Skeletal muscle satellite cell (primary cell): ENCODE measurements at regions not wholly inside any gene's neighbourhood (a gene's known extent, or its start where the extent isn't known, plus 50 kb on each side); places are given as distances from the start of the nearest gene placed in this dataset.

ENCODE experiments used
- H3K27me3 ChIP-seq: 2 replicates; pipeline ENCODE4 v1.7.0; 2013; ENCODE audit warnings: low read length; ENCODE audit not compliant: control insufficient read depth, insufficient read depth
- H3K36me3 ChIP-seq: 2 replicates; pipeline ENCODE4 v1.7.0; 2013; ENCODE audit warnings: mild to moderate bottlenecking, control low read depth, low read length; ENCODE audit not compliant: insufficient read depth
- H3K4me1 ChIP-seq: 2 replicates; pipeline ENCODE4 v1.7.0; 2013; ENCODE audit warnings: low read length; ENCODE audit not compliant: control insufficient read depth, insufficient read depth
- H3K4me2 ChIP-seq: 2 replicates; pipeline ENCODE4 v1.7.0; 2013; ENCODE audit warnings: mild to moderate bottlenecking, low read length
- H3K4me3 ChIP-seq: 2 replicates; pipeline ENCODE4 v1.7.0; 2013; ENCODE audit warnings: low read length
- H3K9ac ChIP-seq: 2 replicates; pipeline ENCODE4 v1.7.0; 2013; ENCODE audit warnings: mild to moderate bottlenecking, low read depth, low read length, moderate library complexity
- H3K9me3 ChIP-seq: replicated peaks from 2 replicates; pipeline ENCODE4 v1.7.0; 2013; ENCODE audit warnings: mild to moderate bottlenecking, control low read depth, low read length

DNA sequence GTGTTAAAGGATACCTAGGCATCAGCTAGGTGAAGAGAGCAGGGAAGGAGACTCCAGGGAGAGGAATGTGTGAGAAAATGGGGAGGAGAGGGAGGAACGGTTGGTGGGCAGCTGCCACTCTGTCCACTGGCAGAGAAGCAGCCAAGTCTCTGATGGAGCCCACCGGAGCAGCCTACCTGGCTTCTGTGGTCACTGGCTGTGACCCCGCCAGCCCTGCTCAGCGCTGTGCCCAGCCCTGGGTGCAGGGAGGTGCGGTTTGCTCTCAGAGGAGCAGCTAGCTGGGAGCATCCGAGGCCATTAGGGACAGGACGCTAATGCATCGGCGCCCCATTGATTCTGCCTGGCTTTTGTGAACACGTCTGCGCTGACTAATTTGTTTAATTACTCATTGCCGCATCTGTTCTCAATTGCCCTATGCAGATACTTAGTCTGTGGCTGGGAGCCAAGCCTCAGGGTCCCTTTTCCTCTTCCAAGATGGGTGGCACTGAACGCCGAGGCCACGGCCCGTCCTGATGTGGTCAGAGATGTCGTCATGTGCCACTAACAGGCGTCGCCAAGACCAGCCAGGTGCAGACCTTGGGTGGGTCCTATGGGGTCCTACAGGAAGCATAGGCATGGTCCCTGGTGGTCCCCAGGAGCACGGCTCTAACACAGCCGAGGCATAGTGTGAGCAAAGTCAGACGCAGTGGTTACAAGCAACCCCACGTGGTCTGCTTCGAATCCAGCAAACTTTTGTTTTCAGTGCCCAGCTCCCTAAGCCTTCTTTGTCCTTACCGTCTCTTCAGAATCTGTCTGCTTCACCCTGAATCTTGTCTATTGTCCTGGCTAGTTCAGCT, 82.0 kb downstream of the RRM2 start:
- no peaks in the 10 kb centered on the region for H3K9me3 ChIP-seq
- no peak overlapping the region for H3K4me2 ChIP-seq
- no peak overlapping the region for H3K4me3 ChIP-seq
- no peaks in the 10 kb centered on the region for H3K36me3 ChIP-seq
- H3K9ac ChIP-seq = no peak overlapping the region
- H3K4me1 ChIP-seq = peaks cover 13% of the 10 kb centered on the region
- H3K27me3 ChIP-seq = no peaks in the 10 kb centered on the region

DNA sequence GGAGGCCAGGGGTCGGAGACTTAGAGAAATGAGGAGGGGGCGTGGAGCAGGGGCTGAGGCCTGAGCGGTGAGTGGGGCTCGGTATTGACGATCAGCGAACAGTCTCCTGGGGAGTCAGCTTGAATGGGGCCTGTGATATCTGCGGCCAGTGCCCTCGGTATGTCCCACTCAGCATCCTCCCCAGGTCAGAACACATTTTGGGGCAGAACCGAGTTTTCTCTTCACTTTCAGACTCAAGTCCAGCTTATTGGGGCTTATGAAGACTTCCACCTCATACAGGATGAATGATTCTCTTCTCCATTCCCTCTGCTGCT, 82.6 kb downstream of the RRM2 start:
- H3K9ac ChIP-seq = no peak overlapping the region
- peaks cover 13% of the 10 kb centered on the region for H3K4me1 ChIP-seq
- H3K4me2 ChIP-seq = no peak overlapping the region
- H3K36me3 ChIP-seq = no peaks in the 10 kb centered on the region
- no peaks in the 10 kb centered on the region for H3K27me3 ChIP-seq
- no peak overlapping the region for H3K4me3 ChIP-seq
- no peaks in the 10 kb centered on the region for H3K9me3 ChIP-seq

DNA sequence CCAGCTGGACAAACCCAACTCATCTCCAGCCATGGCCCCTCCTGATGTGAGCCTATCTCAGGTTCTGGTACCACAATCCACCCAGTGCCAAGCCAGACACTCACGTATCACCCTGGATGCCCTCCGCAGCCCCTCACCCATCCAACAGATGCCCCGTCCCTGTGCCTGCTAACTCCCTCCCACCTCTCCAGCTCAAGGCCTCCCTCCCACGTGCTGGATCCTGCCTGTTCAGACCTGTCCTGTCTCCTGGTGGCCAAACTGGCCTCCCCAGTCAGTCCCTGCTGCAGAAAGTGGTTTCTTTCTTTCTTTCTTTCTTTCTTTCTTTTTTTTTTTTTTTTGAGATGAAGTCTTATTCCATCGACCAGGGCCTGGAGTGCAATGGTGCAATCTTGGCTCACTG, 86.2 kb downstream of the RRM2 start:
- Histone ChIP-seq H3K36me3 (no peaks in the 10 kb centered on the region), H3K4me2 (no peak overlapping the region), H3K4me3 (no peak overlapping the region), H3K27me3 (no peaks in the 10 kb centered on the region), H3K4me1 (no peaks in the 10 kb centered on the region), H3K9me3 (no peaks in the 10 kb centered on the region), H3K9ac (no peak overlapping the region)

DNA sequence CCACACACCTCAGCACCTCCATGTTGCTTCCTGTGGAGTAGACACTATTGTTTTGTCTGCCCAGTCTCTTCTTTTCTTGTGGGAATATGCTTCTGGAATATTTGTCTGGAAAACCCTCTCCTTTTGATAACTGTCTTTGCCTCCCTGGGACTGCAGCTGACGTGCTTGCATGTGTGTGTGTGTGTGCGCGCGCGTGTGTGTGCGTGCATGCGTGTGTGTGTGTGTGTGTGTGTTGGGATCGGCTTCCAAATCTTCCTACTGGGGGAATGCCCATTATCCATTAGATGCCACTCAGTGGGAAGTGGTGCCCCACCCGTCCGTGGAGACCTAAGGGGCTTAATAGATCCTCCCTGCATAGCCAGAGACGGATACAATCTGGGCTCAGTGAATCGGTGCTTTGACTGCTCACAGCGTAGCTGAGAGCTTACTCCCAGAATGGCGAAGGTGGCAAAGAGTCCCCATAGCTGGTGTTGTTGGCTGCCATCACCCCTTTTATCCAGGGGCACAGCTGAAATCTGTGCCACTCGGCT, 86.9 kb downstream of the RRM2 start:
- no peaks in the 10 kb centered on the region for H3K4me1 ChIP-seq
- no peak overlapping the region for H3K9ac ChIP-seq
- no peaks in the 10 kb centered on the region for H3K9me3 ChIP-seq
- no peaks in the 10 kb centered on the region for H3K27me3 ChIP-seq
- H3K4me3 ChIP-seq = no peak overlapping the region
- H3K4me2 ChIP-seq = no peak overlapping the region
- no peaks in the 10 kb centered on the region for H3K36me3 ChIP-seq

DNA sequence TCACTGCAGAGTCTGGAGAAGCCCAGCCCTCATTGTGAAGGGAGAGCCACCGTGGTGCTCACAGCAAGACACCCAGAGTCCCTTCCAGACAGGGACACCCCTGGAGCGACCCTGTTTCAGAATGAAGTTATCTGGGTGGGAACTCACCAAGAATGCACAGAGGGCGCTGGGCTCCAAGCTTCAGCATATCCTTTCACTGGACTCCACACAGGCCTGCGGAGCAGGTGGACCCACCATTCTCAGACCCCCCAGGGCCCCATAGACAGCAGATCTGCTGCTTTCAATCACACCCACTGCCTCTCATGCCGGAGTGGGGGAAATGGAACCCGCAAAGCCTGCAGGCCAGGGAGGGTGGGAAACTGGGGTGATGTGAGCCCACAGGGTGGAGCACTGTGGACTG, 87.8 kb downstream of the RRM2 start:
- no peaks in the 10 kb centered on the region for H3K36me3 ChIP-seq
- no peaks in the 10 kb centered on the region for H3K4me1 ChIP-seq
- no peak overlapping the region for H3K4me3 ChIP-seq
- no peak overlapping the region for H3K4me2 ChIP-seq
- no peak overlapping the region for H3K9ac ChIP-seq
- no peaks in the 10 kb centered on the region for H3K27me3 ChIP-seq
- H3K9me3 ChIP-seq = no peaks in the 10 kb centered on the region

DNA sequence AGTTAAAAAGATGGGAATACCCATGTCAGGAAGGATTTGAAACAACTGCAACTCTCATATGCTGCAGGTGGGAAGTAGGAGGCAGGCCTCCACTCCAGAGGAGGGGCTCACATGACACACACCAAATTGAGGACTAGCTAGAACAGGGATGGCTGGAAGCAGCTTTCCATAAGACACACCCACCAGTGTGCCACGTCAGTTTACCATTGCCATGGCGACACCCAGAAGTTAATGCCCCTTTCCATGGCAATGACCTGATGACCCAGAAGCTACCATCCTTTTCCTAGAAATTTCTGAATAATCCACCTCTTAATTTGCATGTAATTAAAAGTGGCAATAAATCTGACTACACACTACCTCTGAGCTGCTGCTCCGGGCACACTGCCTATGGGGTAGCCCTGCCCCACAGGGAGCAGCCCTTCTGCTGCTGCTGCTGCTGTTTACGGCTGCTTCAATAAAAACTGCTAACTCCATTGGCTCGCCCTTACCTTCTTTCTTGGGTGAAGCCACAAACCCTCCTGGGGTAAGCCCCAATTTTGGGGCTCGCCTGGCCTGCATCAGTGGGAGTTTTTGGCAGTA, 89.4 kb downstream of the RRM2 start:
- H3K27me3 ChIP-seq = no peaks in the 10 kb centered on the region
- H3K9me3 ChIP-seq = no peaks in the 10 kb centered on the region

DNA sequence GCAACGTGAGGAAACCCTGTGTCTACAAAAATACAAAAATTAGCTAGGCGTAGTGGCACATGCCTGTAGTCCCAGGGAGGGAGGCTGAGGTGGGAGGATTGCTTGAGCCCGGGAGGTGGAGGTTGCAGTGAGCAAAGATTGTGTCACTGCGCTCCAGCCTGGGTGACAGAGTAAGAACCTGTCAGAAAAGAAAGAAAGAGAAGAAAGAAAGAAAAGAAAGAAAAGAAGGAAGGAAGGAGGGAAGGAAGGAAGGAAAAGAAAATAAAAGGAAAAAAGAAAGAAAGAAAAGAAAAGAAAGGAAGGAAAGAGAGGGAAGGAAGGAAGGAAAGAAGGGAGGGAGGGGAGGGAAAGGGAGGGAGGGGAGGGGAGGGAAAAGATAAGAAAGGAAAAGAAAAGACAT, 89.9 kb upstream of the HPCAL1 start:
- no peaks in the 10 kb centered on the region for H3K27me3 ChIP-seq
- H3K9me3 ChIP-seq = no peaks in the 10 kb centered on the region
- no peak overlapping the region for H3K4me3 ChIP-seq
- no peaks in the 10 kb centered on the region for H3K36me3 ChIP-seq
- no peaks in the 10 kb centered on the region for H3K4me1 ChIP-seq
- no peak overlapping the region for H3K4me2 ChIP-seq
- no peak overlapping the region for H3K9ac ChIP-seq

More for the DNA sequence above, 89.4 kb downstream of the RRM2 start:
- Histone ChIP-seq H3K4me3 (no peak overlapping the region), H3K36me3 (no peaks in the 10 kb centered on the region), H3K4me2 (no peak overlapping the region), H3K9ac (no peak overlapping the region), H3K4me1 (no peaks in the 10 kb centered on the region)

DNA sequence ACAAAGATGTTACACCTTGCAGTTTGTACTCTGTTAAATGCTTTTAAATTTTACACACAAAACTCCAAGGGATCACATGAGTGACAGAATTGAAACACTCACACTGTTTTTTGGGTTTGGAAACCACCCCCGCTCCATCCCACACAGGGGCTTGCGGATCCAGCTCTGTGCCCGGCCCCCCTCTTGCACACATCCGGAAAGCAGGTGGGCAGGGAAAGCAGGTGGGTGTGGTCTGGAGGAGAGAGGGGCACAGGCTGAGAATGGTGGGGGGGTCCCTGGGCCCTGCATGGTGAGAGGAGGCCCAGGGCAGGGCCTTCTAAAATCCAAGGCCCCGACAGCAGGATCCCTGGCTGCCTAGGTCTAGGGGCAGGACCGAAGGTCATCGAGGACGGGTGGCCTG, 88.5 kb upstream of the HPCAL1 start:
- no peaks in the 10 kb centered on the region for H3K9me3 ChIP-seq
- no peaks in the 10 kb centered on the region for H3K27me3 ChIP-seq
- no peaks in the 10 kb centered on the region for H3K4me1 ChIP-seq
- no peaks in the 10 kb centered on the region for H3K36me3 ChIP-seq
- no peak overlapping the region for H3K4me2 ChIP-seq
- H3K4me3 ChIP-seq = no peak overlapping the region
- no peak overlapping the region for H3K9ac ChIP-seq

DNA sequence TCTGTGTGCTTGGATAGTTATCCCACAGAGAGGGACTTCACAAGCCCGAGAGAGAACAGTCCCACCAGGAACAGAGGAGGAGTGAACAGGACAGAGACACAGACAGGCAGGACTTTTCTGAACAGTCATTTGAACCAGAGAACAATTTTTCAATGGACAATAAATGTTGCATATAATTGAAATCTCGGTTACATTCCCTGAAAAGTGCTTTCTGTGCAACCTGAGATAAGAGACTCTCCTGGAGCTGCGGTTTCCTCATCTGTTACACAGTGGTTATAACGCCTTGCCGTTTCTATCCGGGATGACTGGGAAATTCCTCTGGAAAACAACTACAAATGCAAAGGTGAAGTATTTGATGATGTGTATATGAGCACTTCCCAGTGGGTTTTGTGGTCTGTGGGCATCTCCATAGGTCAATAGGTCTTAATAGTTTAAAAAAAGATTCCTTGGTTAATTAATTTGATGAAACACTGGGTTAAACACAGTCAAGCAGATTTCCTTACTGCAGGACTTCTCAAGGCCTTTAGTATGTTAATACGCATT, 87.2 kb upstream of the HPCAL1 start:
- H3K9me3 ChIP-seq = no peaks in the 10 kb centered on the region
- no peaks in the 10 kb centered on the region for H3K36me3 ChIP-seq
- H3K4me2 ChIP-seq = no peak overlapping the region
- H3K9ac ChIP-seq = no peak overlapping the region
- peaks cover 5% of the 10 kb centered on the region for H3K4me1 ChIP-seq
- H3K27me3 ChIP-seq = no peaks in the 10 kb centered on the region
- no peak overlapping the region for H3K4me3 ChIP-seq

DNA sequence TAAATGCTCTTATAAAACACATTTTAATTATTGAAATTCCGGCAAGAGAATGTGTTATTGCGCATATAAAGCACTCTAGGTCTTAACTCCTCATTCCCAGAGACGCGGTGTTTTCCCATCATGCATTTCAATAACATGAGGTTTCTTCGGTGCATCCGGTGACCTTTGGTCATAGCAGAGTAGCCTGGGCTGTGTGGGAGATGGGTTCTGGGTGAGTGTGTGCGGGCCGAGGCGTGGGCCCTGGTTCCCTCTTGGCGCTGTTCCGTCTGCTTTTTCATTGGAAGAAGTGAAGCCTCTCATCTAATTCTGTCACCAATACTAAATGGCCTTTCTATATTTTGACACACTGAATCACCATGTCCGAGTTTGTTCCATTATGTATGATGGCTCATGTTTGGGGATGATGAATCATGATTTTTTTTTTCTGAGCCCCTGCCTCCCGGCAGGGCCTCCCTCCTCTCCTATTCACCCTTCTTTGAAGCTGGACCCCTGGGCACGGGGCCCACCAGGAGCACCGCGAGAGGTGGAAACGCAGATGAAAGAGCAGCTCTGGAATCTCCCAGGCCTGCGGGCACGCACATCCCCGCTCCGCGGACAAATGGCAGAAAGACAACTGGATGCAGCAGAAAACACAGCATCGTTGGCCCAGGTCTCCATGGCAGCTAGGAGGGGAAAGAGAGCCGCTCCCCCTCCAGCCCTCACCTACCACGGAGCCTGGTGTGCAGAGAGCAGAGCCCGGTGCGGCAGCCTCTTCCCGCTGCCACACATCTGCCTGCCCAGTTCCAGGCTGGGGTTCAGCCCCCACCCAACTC, 85.8 kb upstream of the HPCAL1 start:
- Histone ChIP-seq H3K27me3 (no peaks in the 10 kb centered on the region), H3K4me2 (no peak overlapping the region), H3K9me3 (no peaks in the 10 kb centered on the region), H3K36me3 (no peaks in the 10 kb centered on the region), H3K4me3 (no peak overlapping the region), H3K9ac (no peak overlapping the region), H3K4me1 (peaks cover 15% of the 10 kb centered on the region)
